IMR-90 (cell line): ENCODE measurements at regions not wholly inside any gene's neighbourhood (a gene's known extent, or its start where the extent isn't known, plus 50 kb on each side); places are given as distances from the start of the nearest gene placed in this dataset.

Experiments
- ATAC-seq: fragments of 200-7000 bp; cut with Tn5 transposase; 2 replicates; pipeline ENCODE4 v1.9.1; 2020; ENCODE audit warnings: low read depth, mild to moderate bottlenecking, moderate library complexity
- BruUV-seq: library from RNA; stranded (reverse); fragments of 400-500 nt; replicated peaks from 2 replicates; lab custom pipeline; 2021; lab: Mats Ljungman, UMichigan
- CTCF ChIA-PET: fragments of 300-600 bp; formaldehyde crosslinking; extraction: SDS; loops from one replicate; lab custom pipeline; 2021; ENCODE audit warnings: antibody characterized with exemption; lab: Yijun Ruan, JAX
- POLR2A ChIA-PET: fragments of 300-600 bp; sonication (Branson Sonifier 250); formaldehyde crosslinking; loops from one replicate; lab custom pipeline; 2022; ENCODE audit warnings: antibody characterized with exemption; ENCODE audit not compliant: unreplicated experiment; lab: Charles Lee
- DNase-seq: peaks from one replicate; pipeline ENCODE4 v3.0.0; 2013
- H2AFZ ChIP-seq: replicated peaks from 2 replicates; pipeline ENCODE3; 2013; ENCODE audit warnings: low read length, mild to moderate bottlenecking; ENCODE audit not compliant: poor library complexity
- H2AK5ac ChIP-seq: 2 replicates; pipeline ENCODE4 v1.6.1; 2013; ENCODE audit warnings: low read depth, low read length, inconsistent platforms
- H2AK9ac ChIP-seq: replicated peaks from 2 replicates; pipeline ENCODE3; 2013; ENCODE audit warnings: mild to moderate bottlenecking, low read depth, low read length, moderate library complexity; ENCODE audit not compliant: poor library complexity
- H2BK120ac ChIP-seq: 2 replicates; pipeline ENCODE4 v1.6.1; 2013; ENCODE audit warnings: low read depth, low read length, inconsistent platforms
- H2BK15ac ChIP-seq: 3 replicates; pipeline ENCODE4 v1.6.1; 2013; ENCODE audit warnings: low read depth, low read length, inconsistent platforms
- H2BK20ac ChIP-seq: 2 replicates; pipeline ENCODE4 v1.6.1; 2013; ENCODE audit warnings: low read depth, mild to moderate bottlenecking, inconsistent platforms, low read length, moderate library complexity
- H2BK5ac ChIP-seq: 2 replicates; pipeline ENCODE4 v1.6.1; 2013; ENCODE audit warnings: mild to moderate bottlenecking, low read depth, low read length, inconsistent platforms; ENCODE audit not compliant: poor library complexity, severe bottlenecking
- H3K14ac ChIP-seq: replicated peaks from 2 replicates; pipeline ENCODE4 v1.6.1; 2013; ENCODE audit warnings: low read depth, low read length, inconsistent platforms
- H3K18ac ChIP-seq: 2 replicates; pipeline ENCODE4 v1.6.1; 2013; ENCODE audit warnings: low read depth, low read length, control low read depth
- H3K23ac ChIP-seq: 2 replicates; pipeline ENCODE4 v1.6.1; 2013; ENCODE audit warnings: low read depth, low read length, inconsistent platforms
- H3K27ac ChIP-seq: 2 replicates; pipeline ENCODE4 v1.5.1; 2013; ENCODE audit warnings: mild to moderate bottlenecking, control low read depth, low read length; ENCODE audit not compliant: insufficient read depth
- H3K27me3 ChIP-seq: 2 replicates; pipeline ENCODE4 v1.6.1; 2013; ENCODE audit warnings: low read length; ENCODE audit not compliant: control insufficient read depth, insufficient read depth
- H3K36me3 ChIP-seq: 2 replicates; pipeline ENCODE4 v1.6.1; 2013; ENCODE audit warnings: low read length, mixed read lengths; ENCODE audit not compliant: control insufficient read depth, insufficient read depth
- H3K4ac ChIP-seq: 2 replicates; pipeline ENCODE4 v1.6.1; 2013; ENCODE audit warnings: low read depth, low read length, inconsistent platforms
- H3K4me1 ChIP-seq: 2 replicates; pipeline ENCODE4 v1.6.1; 2013; ENCODE audit warnings: low read length, mixed read lengths; ENCODE audit not compliant: control insufficient read depth, insufficient read depth
- H3K4me2 ChIP-seq: 2 replicates; pipeline ENCODE4 v1.6.1; 2013; ENCODE audit warnings: low read depth, mild to moderate bottlenecking, control low read depth, low read length, moderate library complexity
- H3K4me3 ChIP-seq: 2 replicates; pipeline ENCODE4 v1.5.1; 2013; ENCODE audit warnings: low read depth, mild to moderate bottlenecking, control low read depth, low read length, moderate library complexity; ENCODE audit not compliant: insufficient read depth
- H3K56ac ChIP-seq: 2 replicates; pipeline ENCODE4 v1.6.1; 2013; ENCODE audit warnings: low read length, inconsistent platforms; ENCODE audit not compliant: insufficient read depth; ENCODE audit errors: extremely low read depth
- H3K79me1 ChIP-seq, 2 experiments: 2 replicates each; pipeline ENCODE4 v1.6.1; 2013; ENCODE audit warnings: low read length in 2 of 2, inconsistent platforms in 1 of 2, low read depth in 1 of 2
- H3K9ac ChIP-seq: 2 replicates; pipeline ENCODE4 v1.6.1; 2013; ENCODE audit warnings: low read depth, low read length, control low read depth
- H3K9me1 ChIP-seq: 2 replicates; pipeline ENCODE4 v1.6.1; 2013; ENCODE audit warnings: low read length, inconsistent platforms; ENCODE audit not compliant: insufficient read depth
- H3K9me3 ChIP-seq: 2 replicates; pipeline ENCODE4 v1.6.1; 2013; ENCODE audit warnings: low read length; ENCODE audit not compliant: control insufficient read depth, insufficient read depth
- H4K20me1 ChIP-seq: 2 replicates; pipeline ENCODE4 v1.6.1; 2013; ENCODE audit warnings: low read length, inconsistent platforms; ENCODE audit not compliant: insufficient read depth
- H4K5ac ChIP-seq: 2 replicates; pipeline ENCODE4 v1.6.1; 2013; ENCODE audit warnings: mild to moderate bottlenecking, low read depth, low read length, control low read depth
- H4K8ac ChIP-seq, 2 experiments: 2 replicates each; pipeline ENCODE4 v1.6.1; 2013; ENCODE audit warnings: low read depth in 2 of 2, low read length in 2 of 2, control low read depth in 1 of 2, inconsistent platforms in 1 of 2
- H4K91ac ChIP-seq: 2 replicates; pipeline ENCODE4 v1.6.1; 2013; ENCODE audit warnings: low read depth, low read length, inconsistent platforms; ENCODE audit not compliant: insufficient read depth
- BHLHE40 ChIP-seq: fragments of 150-350 bp; IDR thresholded peaks from 2 replicates; pipeline ENCODE4 v1.6.1; 2016; ENCODE audit warnings: mild to moderate bottlenecking, low read depth, low read length
- CEBPB ChIP-seq: IDR thresholded peaks from 2 replicates; pipeline ENCODE4 v1.6.1; 2012; ENCODE audit warnings: low read depth, low read length, improper control_type of control experiment
- CHD1 ChIP-seq: IDR thresholded peaks from 2 replicates; pipeline ENCODE4 v1.6.1; 2012; ENCODE audit warnings: low read depth, low read length, improper control_type of control experiment
- FOS ChIP-seq: fragments of 150-350 bp; IDR thresholded peaks from 2 replicates; pipeline ENCODE4 v1.6.1; 2016; ENCODE audit warnings: low read depth, low read length
- MAFK ChIP-seq: IDR thresholded peaks from 2 replicates; pipeline ENCODE4 v1.6.1; 2012; ENCODE audit warnings: low read depth, low read length, improper control_type of control experiment
- MAZ ChIP-seq: IDR thresholded peaks from 2 replicates; pipeline ENCODE4 v1.6.1; 2012; ENCODE audit warnings: low read depth, mild to moderate bottlenecking, low read length, improper control_type of control experiment, moderate library complexity, borderline replicate concordance
- MXI1 ChIP-seq: IDR thresholded peaks from 2 replicates; pipeline ENCODE4 v1.6.1; 2012; ENCODE audit warnings: low read depth, mild to moderate bottlenecking, low read length, moderate library complexity, borderline replicate concordance
- POLR2A ChIP-seq: IDR thresholded peaks from 2 replicates; pipeline ENCODE4 v1.6.1; 2012; ENCODE audit warnings: mild to moderate bottlenecking, low read depth, low read length
- RCOR1 ChIP-seq: IDR thresholded peaks from 2 replicates; pipeline ENCODE4 v1.6.1; 2012; ENCODE audit warnings: mild to moderate bottlenecking, low read length, improper control_type of control experiment; ENCODE audit not compliant: insufficient replicate concordance
- RFX5 ChIP-seq: IDR thresholded peaks from 2 replicates; pipeline ENCODE4 v1.8.0; 2012; ENCODE audit warnings: low read depth, mild to moderate bottlenecking, low read length, moderate library complexity
- SMC3 ChIP-seq: fragments of 150-350 bp; IDR thresholded peaks from 2 replicates; pipeline ENCODE4 v1.6.1; 2016; ENCODE audit warnings: low read depth, mild to moderate bottlenecking, antibody characterized with exemption, low read length, moderate library complexity
- USF2 ChIP-seq: fragments of 150-350 bp; IDR thresholded peaks from 2 replicates; pipeline ENCODE4 v1.6.1; 2017; ENCODE audit warnings: mild to moderate bottlenecking, antibody characterized with exemption, low read length, low read depth
- WGBS, 2 experiments: methylation state at CpG; one replicate each; pipeline versions ENCODE4 v1.1.5 to v1.1.7; 2013; ENCODE audit warnings: missing lambda C conversion rate in 2 of 2; ENCODE audit not compliant: insufficient read length in 1 of 2; ENCODE audit errors: extremely low coverage in 2 of 2; 5-methylcytosine and 5-hydroxymethylcytosine counted together
- dilution Hi-C: fragments of 300-500 bp; cut with HindIII; formaldehyde crosslinking; loops from one replicate; pipeline ENCODE4 v1.14.3; 2018; ENCODE audit warnings: low sequenced_read_pairs; ENCODE audit not compliant: unreplicated experiment
- in situ Hi-C: fragments of 300-500 bp; cut with MboI; formaldehyde crosslinking; loops from 3 replicates; pipeline ENCODE4 v1.14.3; 2019; ENCODE audit warnings: low sequenced_read_pairs, inconsistent platforms, mixed read lengths
- intact Hi-C: fragments of 100-400 bp; cut with micrococcal nuclease; formaldehyde crosslinking; loops from 2 replicates; pipeline ENCODE4 v1.10.0; 2022

GRCh38 chr21:22292144-22292543 is 1293.9 kb downstream of the NCAM2 start:
- H2AK9ac ChIP-seq: no peak overlapping the region
- no peaks in the 10 kb centered on the region for H3K79me1 ChIP-seq
- H3K18ac ChIP-seq: no peak overlapping the region
- no peak overlapping the region for H3K4ac ChIP-seq
- no TSS peak for BruUV-seq
- H3K23ac ChIP-seq: no peak overlapping the region
- no peaks in the 10 kb centered on the region for H3K27me3 ChIP-seq
- no peak overlapping the region for H2BK15ac ChIP-seq
- H2BK120ac ChIP-seq: no peak overlapping the region
- no peak overlapping the region for H2AK5ac ChIP-seq
- H3K36me3 ChIP-seq: no peaks in the 10 kb centered on the region
- H2AFZ ChIP-seq: no peak overlapping the region
- no peak overlapping the region for H2BK5ac ChIP-seq
- no peak overlapping the region for H4K91ac ChIP-seq
- H3K56ac ChIP-seq: no peak overlapping the region
- ChIA-PET POLR2A (no interaction called here), CTCF (no interaction called here)
- dilution Hi-C loops: no loop called here
- no peak overlapping the region for H4K5ac ChIP-seq
- no peaks in the 10 kb centered on the region for H4K20me1 ChIP-seq
- no peak overlapping the region for H3K27ac ChIP-seq
- H3K4me1 ChIP-seq: no peaks in the 10 kb centered on the region
- no peaks in the 10 kb centered on the region for H3K9me1 ChIP-seq
- H4K8ac ChIP-seq: no peak overlapping the region
- no peak overlapping the region for H2BK20ac ChIP-seq
- DNase-seq (no peak), ATAC-seq (no peak)
- H3K4me3 ChIP-seq: no peak overlapping the region
- in situ Hi-C loops: no loop called here
- TF ChIP-seq RCOR1 (no peak), POLR2A (no peak), MXI1 (no peak), USF2 (no peak), SMC3 (no peak), CEBPB (no peak), MAZ (no peak), BHLHE40 (no peak), CHD1 (no peak), MAFK (no peak), RFX5 (no peak), FOS (no peak)
- H3K14ac ChIP-seq: no peak overlapping the region
- 100% methylated on average over 1 of the region's 3 CpGs; no CpG with 5 or more reads in 1 of the 2 experiments for WGBS, 2 experiments
- intact Hi-C loops: no loop called here
- H3K9ac ChIP-seq: no peak overlapping the region
- no peak overlapping the region for H3K4me2 ChIP-seq
- H3K9me3 ChIP-seq: peaks cover 9% of the 10 kb centered on the region
